NCI-H187 (cell line): ENCODE measurements at regions not wholly inside any gene's neighbourhood (a gene's known extent, or its start where the extent isn't known, plus 50 kb on each side); places are given as distances from the start of the nearest gene placed in this dataset.
"Not testable (repeated sequence)": the region's sequence is repeated elsewhere in the genome, so short reads cannot be mapped to it uniquely, and the experiment has no call there.

Experiments
- DNase-seq, 2 experiments: peaks; one replicate each; lab custom pipeline; 2025; lab: John Stamatoyannopoulos, UW

DNA sequence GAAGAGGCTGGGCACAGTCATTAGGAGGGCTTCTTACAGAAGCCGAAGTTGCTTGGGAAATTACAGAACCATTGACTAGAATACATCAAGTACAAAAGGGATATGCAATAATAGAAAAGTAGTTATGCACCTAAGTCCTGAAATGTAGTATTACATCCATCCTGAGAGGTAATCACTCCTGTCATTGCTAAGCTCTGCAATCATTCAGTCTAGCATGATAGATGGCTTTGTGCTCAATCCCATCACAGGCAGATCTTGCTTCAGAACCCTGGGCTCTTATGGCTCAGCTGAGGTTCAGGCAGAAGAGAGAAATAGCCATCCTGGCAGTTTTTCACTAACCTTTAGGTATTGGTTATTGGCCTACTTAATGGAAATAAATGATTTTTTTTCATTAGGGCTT lies 231.7 kb upstream of the AFF2 start:
- no peak for DNase-seq

DNA sequence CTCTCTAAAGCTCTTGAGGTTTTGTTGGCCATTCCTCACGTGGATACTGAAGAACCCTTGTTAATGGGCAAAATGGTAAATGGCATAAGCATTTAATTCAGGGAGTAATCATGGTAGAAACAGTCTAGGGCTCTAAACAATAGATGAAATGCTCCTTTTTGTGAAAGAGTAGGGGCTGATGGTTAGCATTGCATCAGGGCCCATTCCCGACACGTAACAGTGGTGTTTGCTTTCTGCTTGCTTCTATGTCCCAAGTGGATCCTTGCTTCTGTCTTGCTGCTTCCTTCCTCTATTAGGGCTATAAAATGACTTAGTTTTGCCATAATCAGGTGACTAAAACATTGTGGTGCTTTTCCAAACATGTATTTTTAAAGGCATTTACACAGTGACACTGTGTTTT lies 230.9 kb upstream of the AFF2 start:
- no peak for DNase-seq

DNA sequence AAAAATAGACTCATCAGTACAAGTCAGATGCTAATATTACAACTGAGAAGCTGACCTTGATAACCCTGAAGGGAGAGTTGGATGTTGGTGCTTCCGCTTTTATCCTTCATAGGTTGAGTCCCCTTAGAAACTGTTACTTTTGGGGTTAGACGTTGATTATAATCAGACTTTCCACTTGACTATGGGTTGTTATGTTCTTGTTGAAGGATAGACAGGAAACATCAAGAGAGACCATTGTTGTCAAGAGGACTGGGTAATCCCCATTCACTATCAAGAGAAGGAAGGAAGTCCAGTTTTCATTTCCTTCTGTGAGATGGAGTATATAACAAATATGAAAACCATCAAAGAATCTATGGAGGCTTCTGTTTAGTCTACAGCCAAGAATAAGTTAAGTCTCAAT lies 229.9 kb upstream of the AFF2 start:
- no peak for DNase-seq

DNA sequence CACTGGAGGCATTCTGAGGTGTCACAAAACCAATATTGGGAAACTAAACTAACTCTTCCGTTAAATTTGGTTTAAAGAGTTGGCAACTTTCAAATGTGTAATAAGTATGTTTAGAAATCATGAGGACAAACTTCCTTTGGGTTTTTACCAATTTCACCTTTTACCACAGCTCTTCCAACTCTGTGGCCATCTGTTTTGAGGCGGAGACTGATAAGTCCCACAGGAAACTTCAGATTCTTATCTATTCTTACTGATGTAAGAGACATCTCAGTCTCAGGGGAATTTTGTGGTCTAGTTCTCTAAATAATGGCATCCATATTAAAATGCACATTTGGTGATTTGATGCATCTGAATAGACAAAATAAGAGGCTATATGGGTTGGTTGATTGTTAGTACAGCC lies 229.2 kb upstream of the AFF2 start:
- no peak for DNase-seq

DNA sequence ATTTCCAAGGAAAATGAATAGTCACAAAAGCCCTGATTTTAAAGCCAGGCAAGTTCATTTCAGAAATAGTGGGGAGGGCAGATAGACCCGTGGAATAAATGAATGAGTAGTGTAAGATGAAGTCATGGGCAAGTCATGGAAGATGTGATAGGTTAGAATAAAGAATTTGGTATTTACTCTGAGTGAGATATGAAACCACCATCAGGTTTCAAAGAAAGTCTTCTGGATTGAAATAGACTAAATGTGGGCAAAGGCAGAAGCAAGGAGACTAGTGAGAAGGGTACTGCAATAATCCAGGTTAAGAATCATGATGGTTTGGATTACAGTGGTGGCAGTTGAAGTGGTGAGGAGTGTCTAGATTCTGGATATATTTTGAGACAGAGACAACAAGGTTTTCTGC lies 218.5 kb upstream of the AFF2 start:
- DNase-seq, result no peak

DNA sequence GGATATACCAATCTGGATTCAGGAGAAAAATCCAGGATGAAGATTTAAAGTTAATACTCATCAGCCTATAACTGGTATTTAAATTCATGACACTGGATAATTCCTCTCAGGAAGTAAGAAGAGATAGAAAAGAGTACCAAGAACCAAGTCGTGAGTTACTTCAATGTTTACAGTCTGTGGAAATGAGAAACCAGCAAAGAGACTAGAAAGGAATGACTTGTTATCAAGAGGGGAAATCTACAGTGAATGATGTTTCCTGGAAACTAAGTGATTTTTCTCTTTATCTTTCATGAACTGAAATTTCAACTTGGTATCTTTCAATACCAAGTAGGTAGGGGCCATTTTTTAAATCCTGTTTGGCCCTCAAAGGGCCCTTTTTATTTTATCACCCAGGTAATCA lies 217.9 kb upstream of the AFF2 start:
- no peak for DNase-seq

DNA sequence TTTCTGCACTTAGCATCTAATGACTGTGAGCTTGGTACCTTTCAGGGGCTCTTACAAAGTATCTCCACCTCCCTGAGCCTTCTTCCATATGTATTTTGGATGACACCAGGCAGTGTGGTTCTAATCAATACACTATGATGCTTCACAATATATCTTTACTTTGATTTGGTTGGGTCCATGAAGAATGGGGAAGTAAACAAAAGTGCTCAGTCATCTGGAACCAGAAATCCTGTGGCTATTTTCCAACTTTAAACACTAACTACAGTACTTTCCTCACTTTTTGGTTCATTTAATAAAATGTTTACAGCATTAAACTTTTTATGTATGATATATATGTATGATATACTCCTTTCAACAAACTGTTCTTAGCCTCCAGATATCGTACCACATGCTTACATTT lies 216.4 kb upstream of the AFF2 start:
- DNase-seq, result no peak

DNA sequence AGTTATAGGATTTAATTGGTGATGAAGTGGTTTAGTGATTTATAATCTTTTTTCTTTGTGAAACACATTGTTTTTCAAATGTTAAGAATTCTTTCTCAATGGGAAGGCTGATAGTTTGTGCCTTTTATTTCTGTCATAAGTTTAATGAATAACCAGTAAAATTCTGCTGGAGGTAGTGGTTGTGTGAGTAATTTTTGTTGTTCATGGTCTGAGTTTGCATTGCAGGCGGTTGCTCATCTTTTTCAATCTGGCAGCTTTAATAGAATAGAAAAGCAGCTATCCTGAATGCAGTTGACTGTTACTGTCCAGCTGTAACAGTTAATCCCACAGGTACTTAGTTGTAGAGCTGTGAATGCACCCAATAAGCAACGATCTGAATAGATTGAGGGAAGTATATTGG lies 215.6 kb upstream of the AFF2 start:
- no peak for DNase-seq

DNA sequence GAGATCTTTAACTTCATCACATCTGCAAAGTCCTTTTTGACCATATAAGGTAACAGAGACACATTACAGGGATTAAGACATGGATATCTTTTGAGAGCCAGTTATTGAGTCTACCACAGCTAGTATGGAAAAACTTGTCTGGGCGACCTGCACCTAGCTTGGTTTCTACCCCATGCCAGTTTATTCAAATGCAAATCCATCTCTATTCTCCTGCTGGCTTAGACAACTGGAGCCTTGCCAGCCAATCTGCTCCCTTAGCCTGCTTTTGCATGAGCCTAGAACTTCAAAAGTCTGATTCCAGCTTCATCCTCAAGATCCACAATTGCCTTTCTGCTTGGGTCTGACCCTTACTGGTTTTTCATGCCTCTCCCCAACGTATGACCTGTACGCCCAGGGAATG lies 212.0 kb upstream of the AFF2 start:
- DNase-seq, result no peak

DNA sequence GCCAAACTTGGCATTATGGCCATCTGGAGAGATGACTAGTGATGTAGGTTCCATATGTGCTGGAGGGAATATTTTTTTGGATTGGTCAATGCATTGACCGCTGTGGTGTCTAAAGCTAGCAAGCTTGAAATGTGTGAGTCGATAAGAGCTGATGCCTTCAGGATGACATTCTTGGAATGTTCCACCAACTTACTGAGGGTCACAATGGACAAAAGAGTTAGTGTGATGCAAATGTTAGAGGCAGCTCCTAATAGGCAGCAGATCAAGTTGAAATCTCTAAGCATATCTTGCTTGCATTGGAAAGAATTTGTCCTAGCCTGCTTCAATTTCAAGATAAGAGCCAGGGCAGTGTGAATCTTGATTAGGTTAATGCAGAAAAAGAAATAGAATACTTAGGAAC lies 210.4 kb upstream of the AFF2 start:
- no peak for DNase-seq

DNA sequence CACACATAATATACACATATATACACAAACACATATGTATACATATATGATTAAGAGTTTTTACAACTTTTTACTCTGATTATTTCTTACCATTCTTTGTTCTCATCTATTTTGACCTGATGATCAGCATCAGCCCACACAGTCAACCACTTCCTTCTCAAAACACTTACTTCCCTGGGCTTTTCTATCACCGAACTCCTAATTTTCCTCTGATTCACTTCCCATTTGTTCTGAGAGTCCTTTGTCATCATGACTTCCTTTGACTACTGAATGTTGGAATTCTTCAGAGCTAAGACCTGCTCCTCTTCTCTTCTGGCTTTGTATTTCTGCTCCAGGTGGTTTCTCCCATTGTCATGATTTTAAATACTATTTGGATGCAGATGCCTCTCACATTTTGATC lies 209.5 kb upstream of the AFF2 start:
- no peak for DNase-seq

DNA sequence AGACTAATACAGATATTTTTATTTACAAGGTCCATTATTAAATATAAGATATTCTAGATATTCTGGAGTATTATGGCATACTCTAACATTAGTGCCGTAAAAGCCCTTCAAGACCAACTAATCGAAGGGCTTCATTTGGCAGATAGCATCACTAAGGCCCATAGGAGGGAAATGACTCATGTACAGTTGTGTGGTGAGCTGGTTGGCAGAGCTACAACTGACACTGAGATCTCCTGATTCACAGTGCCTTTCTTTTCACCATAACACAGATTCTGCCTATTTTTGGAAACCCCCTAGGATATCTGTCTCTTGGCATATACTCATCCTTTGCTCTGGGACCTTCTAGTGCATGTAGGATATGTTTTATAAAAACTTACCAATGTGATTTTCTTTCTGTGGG lies 201.7 kb upstream of the AFF2 start:
- DNase-seq, result no peak

DNA sequence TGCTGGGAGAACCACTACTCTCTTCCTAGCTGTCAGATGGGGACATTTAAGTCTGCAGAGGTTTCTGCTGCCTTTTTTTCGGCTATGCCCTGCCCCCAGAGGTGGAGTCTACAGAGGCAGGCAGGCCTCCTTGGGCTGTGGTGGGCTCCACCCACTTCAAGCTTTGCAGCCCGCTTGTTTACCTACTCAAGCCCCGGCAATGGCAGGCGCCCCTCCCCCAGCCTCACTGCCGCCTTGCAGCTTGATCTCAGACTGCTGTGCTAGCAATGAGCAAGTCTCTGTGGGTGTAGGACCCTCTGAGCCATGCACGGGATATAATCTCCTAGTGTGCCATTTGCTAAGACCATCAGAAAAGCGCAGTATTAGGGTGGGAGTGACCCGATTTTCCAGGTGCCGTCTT lies 195.2 kb upstream of the AFF2 start:
- DNase-seq, result not testable (repeated sequence)

DNA sequence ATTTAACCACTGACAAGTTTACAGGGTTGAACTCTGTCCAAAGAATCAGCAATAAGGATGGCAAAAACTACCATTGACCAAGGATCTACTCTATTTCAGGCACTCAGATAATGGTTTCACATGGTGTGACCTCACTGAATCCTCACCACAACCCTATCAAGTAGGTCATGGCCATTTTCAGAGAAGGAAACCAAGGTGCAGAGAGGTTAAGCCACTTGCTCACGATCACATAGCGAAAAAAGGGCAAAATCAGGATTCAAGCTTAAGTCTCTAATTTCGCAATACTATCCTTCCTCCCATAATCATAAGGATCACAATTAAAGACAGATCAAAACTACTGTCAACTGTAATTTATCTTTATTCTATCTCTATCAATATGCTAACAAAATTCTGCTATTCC lies 191.0 kb upstream of the AFF2 start:
- DNase-seq, result no peak

DNA sequence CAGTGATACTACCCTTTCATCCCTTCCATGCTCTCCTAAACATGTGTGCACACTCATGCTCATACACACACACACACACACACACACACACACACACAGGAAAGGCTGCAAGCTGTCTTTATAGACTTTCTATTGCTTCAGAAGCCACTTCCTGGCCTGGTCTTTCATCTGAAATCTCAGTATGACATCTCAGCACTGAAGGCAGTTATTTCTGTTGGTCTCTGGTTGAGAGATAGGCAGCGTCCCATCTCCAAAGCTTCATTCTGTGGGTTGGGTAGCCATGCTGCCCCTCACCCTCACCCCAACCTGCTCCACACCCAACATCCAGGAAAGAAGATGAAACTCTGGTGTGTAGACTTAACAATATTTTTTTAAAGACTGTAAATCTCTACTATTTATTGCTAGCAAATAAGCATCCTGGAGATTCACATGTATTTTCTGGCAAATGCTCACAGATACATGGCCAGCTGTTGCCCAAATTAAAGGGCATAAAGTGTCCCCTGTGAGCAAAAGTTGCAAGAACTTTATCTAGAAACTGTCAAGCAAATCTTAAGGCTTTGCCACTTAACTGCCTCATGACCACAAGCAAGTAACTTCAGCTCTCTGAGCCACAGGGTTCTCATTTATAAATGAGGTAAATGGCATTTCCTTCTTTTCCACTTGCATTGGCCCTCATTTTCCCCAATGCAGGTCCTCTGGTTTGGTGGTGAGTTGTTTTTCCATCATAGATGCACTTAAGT lies 189.8 kb upstream of the AFF2 start:
- no peak for DNase-seq

DNA sequence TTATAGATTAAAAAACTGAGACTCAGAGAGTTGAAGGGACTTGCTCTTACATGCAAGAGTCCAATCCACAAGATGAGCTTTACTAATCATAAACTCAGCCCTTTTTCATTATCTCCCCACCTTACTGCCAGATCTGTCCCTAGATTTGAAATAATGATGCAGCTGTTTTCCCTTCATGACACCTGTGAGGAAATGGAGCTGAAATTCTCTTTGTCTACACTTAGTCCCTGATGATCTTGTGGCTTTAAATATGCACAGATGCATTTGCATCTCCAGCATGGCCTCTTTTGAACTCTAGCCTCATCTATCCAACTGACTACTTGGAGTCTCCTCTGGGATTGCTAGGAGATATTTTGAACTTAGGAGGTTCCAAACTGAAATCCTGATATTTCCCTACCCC lies 188.9 kb upstream of the AFF2 start:
- no peak for DNase-seq

DNA sequence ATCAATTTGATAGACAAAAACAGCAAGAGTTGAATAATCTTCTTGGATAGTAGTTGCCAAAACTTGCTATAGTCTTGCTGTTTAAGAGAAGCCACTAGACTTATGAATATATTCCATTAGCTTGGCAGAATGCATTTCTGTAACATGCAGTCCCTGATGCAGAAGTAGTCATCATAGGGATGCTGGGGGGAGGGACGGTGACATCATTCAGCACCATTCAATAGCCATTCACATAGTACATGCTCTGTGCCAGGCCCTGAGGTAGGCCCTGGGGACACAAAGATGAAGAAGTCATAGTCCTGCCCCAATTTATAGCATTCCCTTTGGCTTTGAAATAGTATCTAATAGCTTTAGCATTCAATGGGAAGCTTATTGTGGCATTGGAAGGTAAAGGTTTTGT lies 185.5 kb upstream of the AFF2 start:
- DNase-seq, result no peak

DNA sequence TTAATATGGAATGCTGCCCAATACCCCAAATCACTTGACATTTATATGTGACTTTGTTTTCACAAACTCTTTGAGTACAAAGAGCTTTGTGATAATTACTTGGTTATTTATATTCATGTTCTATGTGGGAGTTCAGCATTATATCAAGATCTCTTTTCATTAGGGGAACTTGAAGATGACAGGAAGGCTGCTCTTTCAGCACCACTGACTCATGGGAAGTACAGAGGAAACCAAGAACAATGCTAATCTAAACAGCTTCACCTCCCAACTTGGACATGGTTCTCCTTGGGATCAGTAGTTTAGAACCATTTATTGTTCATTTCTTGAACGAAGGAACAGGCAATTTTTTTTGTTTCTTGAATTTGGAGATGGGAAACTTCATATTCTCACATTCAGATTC lies 184.0 kb upstream of the AFF2 start:
- DNase-seq, result no peak

DNA sequence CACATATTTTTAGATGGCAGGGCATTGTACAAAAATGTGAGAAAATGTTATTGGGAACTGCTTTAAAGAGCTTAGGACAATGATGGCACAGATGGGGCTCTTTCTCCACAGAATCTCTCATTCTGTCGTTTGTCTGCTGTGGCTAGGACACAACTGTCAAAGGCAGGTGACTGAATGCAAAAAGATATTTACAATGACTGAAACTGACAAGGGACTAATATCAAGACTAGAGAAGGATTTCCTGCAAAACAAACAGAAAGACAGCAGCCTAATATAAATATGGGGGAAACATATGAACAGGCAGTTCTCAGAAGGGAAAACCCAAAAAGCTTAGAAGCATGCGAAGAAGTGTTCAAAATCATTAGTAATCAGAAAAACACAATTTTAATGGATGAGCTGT lies 177.5 kb upstream of the AFF2 start:
- no peak for DNase-seq

DNA sequence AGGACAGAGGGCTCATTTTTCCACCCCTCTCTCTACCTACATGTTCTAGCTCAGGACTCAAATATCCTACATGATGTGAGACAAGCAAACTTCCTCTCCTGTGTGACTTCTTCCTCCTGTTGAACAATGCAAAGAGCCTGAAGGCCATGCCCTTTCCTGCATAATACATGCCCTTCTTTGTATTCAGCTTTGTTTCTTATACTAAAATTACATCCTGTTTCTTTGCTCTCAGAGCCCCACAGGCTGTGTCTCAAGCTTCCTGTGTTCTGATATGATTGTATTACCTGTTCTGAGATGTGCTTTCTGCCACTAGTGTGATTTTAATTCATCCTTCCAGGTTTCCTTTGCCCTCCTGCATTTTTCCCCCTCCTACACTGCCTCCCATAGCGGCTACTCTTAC lies 166.4 kb upstream of the AFF2 start:
- no peak for DNase-seq

DNA sequence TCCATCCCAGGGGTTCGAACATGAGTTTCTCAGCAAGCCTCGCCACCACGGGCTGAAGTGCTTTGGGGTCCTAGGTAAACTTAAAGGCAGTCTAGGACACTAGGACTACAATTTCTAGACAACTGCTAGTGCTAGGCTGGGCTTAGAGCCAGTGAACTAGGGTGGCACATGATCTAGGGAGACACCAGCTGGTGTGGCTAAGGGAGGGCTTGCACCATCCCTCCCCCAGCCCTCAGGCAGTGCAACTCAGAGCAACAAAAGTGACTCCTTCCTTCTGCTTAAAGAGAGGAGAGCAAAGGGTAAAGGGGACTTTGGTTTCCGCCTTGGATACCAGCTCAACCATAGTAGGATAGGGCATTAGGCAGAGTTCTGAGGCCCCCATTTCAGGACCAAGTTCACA lies 162.5 kb upstream of the AFF2 start:
- DNase-seq, result no peak

DNA sequence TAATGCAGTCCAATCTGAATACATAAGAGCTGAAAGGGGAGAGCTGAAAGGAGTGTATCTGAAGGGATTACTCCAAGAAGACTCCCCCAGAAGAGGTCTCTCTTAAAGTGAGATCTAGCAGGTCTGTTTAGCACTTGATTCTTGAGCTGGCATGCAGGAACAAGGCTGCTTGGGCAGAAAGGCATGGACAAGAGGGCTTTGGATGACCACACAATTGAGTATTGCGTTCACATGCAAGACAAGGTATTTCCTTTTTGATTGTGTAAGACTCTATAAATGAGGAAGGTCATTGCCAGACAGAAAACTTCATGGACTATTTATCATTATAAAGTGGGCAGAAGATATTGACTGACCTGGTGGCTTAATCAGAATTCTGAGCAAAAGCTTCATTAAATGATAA lies 145.5 kb upstream of the AFF2 start:
- no peak for DNase-seq

DNA sequence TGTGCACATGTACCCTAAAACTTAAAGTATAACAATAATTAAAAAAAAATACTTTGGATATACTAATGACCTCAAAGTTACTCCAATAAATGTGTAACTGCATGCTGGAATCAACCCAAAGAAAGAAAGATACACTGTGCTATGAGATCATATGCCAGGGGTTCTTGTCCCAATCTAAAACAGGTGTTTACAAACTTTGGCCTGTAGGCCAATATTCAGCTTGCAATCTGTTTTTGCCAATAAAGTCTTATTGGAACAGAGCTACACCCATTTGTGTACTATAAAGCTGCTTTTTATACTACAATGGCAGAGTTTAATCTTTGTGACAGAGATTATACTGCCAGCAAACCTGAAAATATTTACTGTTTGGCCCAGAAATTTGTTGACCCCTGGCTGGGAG lies 138.8 kb upstream of the AFF2 start:
- DNase-seq, result no peak

DNA sequence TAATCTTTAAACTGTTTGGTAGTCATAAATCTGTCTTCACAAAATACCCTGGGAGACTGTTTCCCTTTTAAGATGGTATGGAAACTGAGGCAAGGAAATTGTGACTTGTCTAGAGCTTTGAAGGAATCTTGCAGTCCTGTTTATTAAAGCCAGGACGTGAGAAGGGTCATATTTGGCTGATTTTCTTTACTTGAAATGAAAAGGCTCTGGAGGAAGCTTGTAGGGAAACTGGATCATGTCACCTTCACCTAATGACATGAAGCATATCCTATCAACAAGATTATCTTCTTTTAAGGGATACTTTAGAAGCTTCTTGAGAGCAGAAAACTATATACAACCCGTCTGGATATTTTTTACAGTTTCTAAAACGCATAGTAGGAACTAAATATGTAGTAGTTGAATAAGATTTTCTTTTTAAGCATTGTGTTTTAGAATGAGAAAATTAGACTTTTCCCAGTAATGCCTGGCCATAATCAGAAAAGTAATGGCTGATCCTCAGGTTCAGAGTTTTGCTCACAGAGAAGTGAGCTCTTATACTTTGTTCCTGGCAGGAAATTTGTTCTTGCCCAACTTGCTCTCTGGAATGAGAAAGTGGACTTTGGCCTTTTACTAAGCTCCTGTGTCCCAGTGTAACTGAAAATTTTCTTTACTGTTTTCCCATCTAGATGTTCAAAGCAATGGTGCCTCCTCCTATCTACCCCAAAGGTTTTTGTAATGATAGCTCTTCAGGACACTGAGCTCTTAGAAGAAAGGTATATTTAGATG lies 136.8 kb upstream of the AFF2 start:
- no peak for DNase-seq
